NCI-H2196 treated with DMSO at 0.1 percent for 48 hours (cell line): ENCODE measurements at regions not wholly inside any gene's neighbourhood (a gene's known extent, or its start where the extent isn't known, plus 50 kb on each side); places are given as distances from the start of the nearest gene placed in this dataset.
"Not testable (repeated sequence)": the region's sequence is repeated elsewhere in the genome, so short reads cannot be mapped to it uniquely, and the experiment has no call there.

Experiments
- DNase-seq: peaks from one replicate; lab custom pipeline; 2025; ENCODE audit not compliant: unreplicated experiment; lab: John Stamatoyannopoulos, UW

GRCh38 chr5:4013106-4013898 lies 417.7 kb downstream of the IRX1 start:
- no peak for DNase-seq

GRCh38 chr5:4015709-4016108 lies 420.1 kb downstream of the IRX1 start:
- DNase-seq: no peak

- DNase-seq: no peak
These were observed 421.6 kb downstream of the IRX1 start for GRCh38 chr5:4017076-4017803.

GRCh38 chr5:4018007-4018406 lies 422.4 kb downstream of the IRX1 start:
- no peak for DNase-seq

- DNase-seq: no peak
These were observed 423.6 kb downstream of the IRX1 start for GRCh38 chr5:4019009-4019769.

GRCh38 chr5:4019841-4020240 lies 424.2 kb downstream of the IRX1 start:
- DNase-seq: no peak

- DNase-seq: no peak
These were observed 424.8 kb downstream of the IRX1 start for GRCh38 chr5:4020400-4020799.

GRCh38 chr5:4022056-4022670 lies 426.5 kb downstream of the IRX1 start:
- no peak for DNase-seq

GRCh38 chr5:4023091-4023752 lies 427.6 kb downstream of the IRX1 start:
- DNase-seq: no peak

- DNase-seq: no peak
These were observed 428.2 kb downstream of the IRX1 start for GRCh38 chr5:4023753-4024335.

GRCh38 chr5:4027088-4027734 lies 431.6 kb downstream of the IRX1 start:
- no peak for DNase-seq

GRCh38 chr5:4028384-4028783 lies 432.8 kb downstream of the IRX1 start:
- no peak for DNase-seq

GRCh38 chr5:4033546-4033945 lies 437.9 kb downstream of the IRX1 start:
- not testable (repeated sequence) for DNase-seq

GRCh38 chr5:4036861-4037260 lies 441.2 kb downstream of the IRX1 start:
- no peak for DNase-seq

GRCh38 chr5:4038994-4039393 lies 443.4 kb downstream of the IRX1 start:
- no peak for DNase-seq

GRCh38 chr5:4042311-4042710 lies 446.7 kb downstream of the IRX1 start:
- no peak for DNase-seq

GRCh38 chr5:4043135-4043534 lies 447.5 kb downstream of the IRX1 start:
- DNase-seq: no peak

GRCh38 chr5:4044881-4045280 lies 449.2 kb downstream of the IRX1 start:
- DNase-seq: no peak

GRCh38 chr5:4048398-4048797 lies 452.8 kb downstream of the IRX1 start:
- DNase-seq: no peak

- DNase-seq: no peak
These were observed 454.6 kb downstream of the IRX1 start for GRCh38 chr5:4050203-4050602.
